ENCODE measurements at regions not wholly inside any gene's neighbourhood (a gene's known extent, or its start where the extent isn't known, plus 50 kb on each side); places are given as distances from the start of the nearest gene placed in this dataset.

DNA sequence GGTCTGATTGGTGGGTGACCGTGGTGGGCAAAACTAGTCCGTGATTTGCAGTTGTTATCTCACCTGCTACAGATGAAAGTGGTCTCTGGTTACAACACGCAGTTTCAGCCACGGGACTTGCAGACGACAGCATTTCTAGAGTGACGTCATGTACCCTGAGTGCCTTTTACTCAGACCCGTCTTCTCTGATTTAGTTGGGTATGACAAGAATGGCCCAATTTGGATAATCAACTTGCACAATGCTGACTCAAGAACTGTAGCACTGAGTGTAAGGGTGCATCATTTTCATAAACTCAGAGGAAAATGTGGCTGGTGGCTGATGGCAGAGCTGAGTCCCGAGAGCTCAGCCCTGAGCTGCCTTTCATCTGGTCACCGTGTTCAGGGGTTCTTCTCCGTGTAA is 281.4 kb upstream of the FRG1 start:
- TF ChIP-seq, protein P1, sequence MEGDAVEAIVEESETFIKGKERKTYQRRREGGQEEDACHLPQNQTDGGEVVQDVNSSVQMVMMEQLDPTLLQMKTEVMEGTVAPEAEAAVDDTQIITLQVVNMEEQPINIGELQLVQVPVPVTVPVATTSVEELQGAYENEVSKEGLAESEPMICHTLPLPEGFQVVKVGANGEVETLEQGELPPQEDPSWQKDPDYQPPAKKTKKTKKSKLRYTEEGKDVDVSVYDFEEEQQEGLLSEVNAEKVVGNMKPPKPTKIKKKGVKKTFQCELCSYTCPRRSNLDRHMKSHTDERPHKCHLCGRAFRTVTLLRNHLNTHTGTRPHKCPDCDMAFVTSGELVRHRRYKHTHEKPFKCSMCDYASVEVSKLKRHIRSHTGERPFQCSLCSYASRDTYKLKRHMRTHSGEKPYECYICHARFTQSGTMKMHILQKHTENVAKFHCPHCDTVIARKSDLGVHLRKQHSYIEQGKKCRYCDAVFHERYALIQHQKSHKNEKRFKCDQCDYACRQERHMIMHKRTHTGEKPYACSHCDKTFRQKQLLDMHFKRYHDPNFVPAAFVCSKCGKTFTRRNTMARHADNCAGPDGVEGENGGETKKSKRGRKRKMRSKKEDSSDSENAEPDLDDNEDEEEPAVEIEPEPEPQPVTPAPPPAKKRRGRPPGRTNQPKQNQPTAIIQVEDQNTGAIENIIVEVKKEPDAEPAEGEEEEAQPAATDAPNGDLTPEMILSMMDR (IDR thresholded peaks at IDR 0.05) = no peak
- no peak for TF ChIP-seq POLR2AphosphoS5 (IDR thresholded peaks at IDR 0.05)
